ENCODE measurements at regions not wholly inside any gene's neighbourhood (a gene's known extent, or its start where the extent isn't known, plus 50 kb on each side); places are given as distances from the start of the nearest gene placed in this dataset.
A peak's percentile ranks its signal among the peaks of the same experiment; 100 is the strongest.

GRCh38 chr14:89032086-89032649, 207.7 kb downstream of the TTC8 start:
- WGBS (ENCODE audit: insufficient coverage, low lambda C conversion rate) = no CpG with 5 or more reads among the region's 8 CpGs
- DNase-seq = no peak
- H3K4me1 ChIP-seq (ENCODE audit: control insufficient read depth, insufficient read depth, low read length) = no peaks in the 10 kb centered on the region
- H3K4me3 ChIP-seq (ENCODE audit: low read length) = no peak overlapping the region
- H3K36me3 ChIP-seq (ENCODE audit: control insufficient read depth, insufficient read depth, low read length) = no peaks in the 10 kb centered on the region
- no peaks in the 10 kb centered on the region for H3K9me3 ChIP-seq (ENCODE audit: control insufficient read depth, low read depth, low read length)
- peaks cover 11% of the 10 kb centered on the region for H3K27me3 ChIP-seq (ENCODE audit: control insufficient read depth, insufficient read depth, low read length)
- H3K27ac ChIP-seq (ENCODE audit: low read length) = no peak overlapping the region

- no CpG with 5 or more reads among the region's 6 CpGs for WGBS (ENCODE audit: insufficient coverage, low lambda C conversion rate)
- DNase-seq = no peak
- Histone ChIP-seq H3K27ac (ENCODE audit: low read length) (no peak overlapping the region), H3K9me3 (ENCODE audit: control insufficient read depth, low read depth, low read length) (no peaks in the 10 kb centered on the region), H3K27me3 (ENCODE audit: control insufficient read depth, insufficient read depth, low read length) (peaks cover 2% of the 10 kb centered on the region), H3K36me3 (ENCODE audit: control insufficient read depth, insufficient read depth, low read length) (no peaks in the 10 kb centered on the region), H3K4me3 (ENCODE audit: low read length) (no peak overlapping the region), H3K4me1 (ENCODE audit: control insufficient read depth, insufficient read depth, low read length) (no peaks in the 10 kb centered on the region)
Measured at GRCh38 chr14:89033756-89034155, 209.3 kb downstream of the TTC8 start.

- Histone ChIP-seq H3K36me3 (ENCODE audit: control insufficient read depth, insufficient read depth, low read length) (no peaks in the 10 kb centered on the region), H3K27ac (ENCODE audit: low read length) (no peak overlapping the region), H3K9me3 (ENCODE audit: control insufficient read depth, low read depth, low read length) (no peaks in the 10 kb centered on the region), H3K27me3 (ENCODE audit: control insufficient read depth, insufficient read depth, low read length) (no peaks in the 10 kb centered on the region), H3K4me1 (ENCODE audit: control insufficient read depth, insufficient read depth, low read length) (peaks cover 8% of the 10 kb centered on the region), H3K4me3 (ENCODE audit: low read length) (no peak overlapping the region)
- DNase-seq = no peak
- no CpG with 5 or more reads among the region's 3 CpGs for WGBS (ENCODE audit: insufficient coverage, low lambda C conversion rate)
Measured at GRCh38 chr14:89036371-89036770, 211.9 kb downstream of the TTC8 start.

GRCh38 chr14:89037065-89037464, 212.6 kb downstream of the TTC8 start:
- H3K27me3 ChIP-seq (ENCODE audit: control insufficient read depth, insufficient read depth, low read length) = no peaks in the 10 kb centered on the region
- no peak for DNase-seq
- H3K36me3 ChIP-seq (ENCODE audit: control insufficient read depth, insufficient read depth, low read length) = no peaks in the 10 kb centered on the region
- no peak overlapping the region for H3K27ac ChIP-seq (ENCODE audit: low read length)
- peaks cover 14% of the 10 kb centered on the region for H3K4me1 ChIP-seq (ENCODE audit: control insufficient read depth, insufficient read depth, low read length)
- no peak overlapping the region for H3K4me3 ChIP-seq (ENCODE audit: low read length)
- no peaks in the 10 kb centered on the region for H3K9me3 ChIP-seq (ENCODE audit: control insufficient read depth, low read depth, low read length)
- 100% methylated on average over 2 of the region's 3 CpGs for WGBS (ENCODE audit: insufficient coverage, low lambda C conversion rate)

- Histone ChIP-seq H3K36me3 (ENCODE audit: control insufficient read depth, insufficient read depth, low read length) (no peaks in the 10 kb centered on the region), H3K4me3 (ENCODE audit: low read length) (no peak overlapping the region), H3K27ac (ENCODE audit: low read length) (peak overlapping the region; percentile 91), H3K27me3 (ENCODE audit: control insufficient read depth, insufficient read depth, low read length) (no peaks in the 10 kb centered on the region), H3K9me3 (ENCODE audit: control insufficient read depth, low read depth, low read length) (no peaks in the 10 kb centered on the region), H3K4me1 (ENCODE audit: control insufficient read depth, insufficient read depth, low read length) (peaks cover 15% of the 10 kb centered on the region)
- DNase-seq = no peak
- 100% methylated on average over 1 of the region's 6 CpGs for WGBS (ENCODE audit: insufficient coverage, low lambda C conversion rate)
Measured at GRCh38 chr14:89040080-89040459, 215.6 kb downstream of the TTC8 start.

- Histone ChIP-seq H3K36me3 (ENCODE audit: control insufficient read depth, insufficient read depth, low read length) (no peaks in the 10 kb centered on the region), H3K27ac (ENCODE audit: low read length) (peak overlapping the region; percentile 91), H3K4me3 (ENCODE audit: low read length) (peak overlapping the region; percentile 32), H3K27me3 (ENCODE audit: control insufficient read depth, insufficient read depth, low read length) (no peaks in the 10 kb centered on the region), H3K4me1 (ENCODE audit: control insufficient read depth, insufficient read depth, low read length) (peaks cover 15% of the 10 kb centered on the region), H3K9me3 (ENCODE audit: control insufficient read depth, low read depth, low read length) (no peaks in the 10 kb centered on the region)
- WGBS (ENCODE audit: insufficient coverage, low lambda C conversion rate) = no CpG with 5 or more reads among the region's 31 CpGs
- DNase-seq = peak; percentile 82 to 95
Measured at GRCh38 chr14:89040460-89041256, 216.2 kb downstream of the TTC8 start.

GRCh38 chr14:89041257-89041582, 216.8 kb downstream of the TTC8 start:
- Histone ChIP-seq H3K36me3 (ENCODE audit: control insufficient read depth, insufficient read depth, low read length) (no peaks in the 10 kb centered on the region), H3K4me1 (ENCODE audit: control insufficient read depth, insufficient read depth, low read length) (peaks cover 15% of the 10 kb centered on the region), H3K9me3 (ENCODE audit: control insufficient read depth, low read depth, low read length) (no peaks in the 10 kb centered on the region), H3K27me3 (ENCODE audit: control insufficient read depth, insufficient read depth, low read length) (no peaks in the 10 kb centered on the region), H3K4me3 (ENCODE audit: low read length) (peak overlapping the region; percentile 32), H3K27ac (ENCODE audit: low read length) (peak overlapping the region; percentile 91)
- peak; percentile 81 to 92 for DNase-seq
- 0% methylated on average over 1 of the region's 8 CpGs for WGBS (ENCODE audit: insufficient coverage, low lambda C conversion rate)

- peak in 1 of 2 donors; percentile 19 for DNase-seq
- no peaks in the 10 kb centered on the region for H3K9me3 ChIP-seq (ENCODE audit: control insufficient read depth, low read depth, low read length)
- no peaks in the 10 kb centered on the region for H3K36me3 ChIP-seq (ENCODE audit: control insufficient read depth, insufficient read depth, low read length)
- H3K4me1 ChIP-seq (ENCODE audit: control insufficient read depth, insufficient read depth, low read length) = peaks cover 15% of the 10 kb centered on the region
- H3K27ac ChIP-seq (ENCODE audit: low read length) = peak overlapping the region; percentile 91
- no peak overlapping the region for H3K4me3 ChIP-seq (ENCODE audit: low read length)
- no peaks in the 10 kb centered on the region for H3K27me3 ChIP-seq (ENCODE audit: control insufficient read depth, insufficient read depth, low read length)
- WGBS (ENCODE audit: insufficient coverage, low lambda C conversion rate) = no CpG with 5 or more reads among the region's 1 CpG
Measured at GRCh38 chr14:89042021-89042420, 217.6 kb downstream of the TTC8 start.

- DNase-seq = no peak
- 100% methylated on average over 1 of the region's 5 CpGs for WGBS (ENCODE audit: insufficient coverage, low lambda C conversion rate)
- H3K27me3 ChIP-seq (ENCODE audit: control insufficient read depth, insufficient read depth, low read length) = no peaks in the 10 kb centered on the region
- no peaks in the 10 kb centered on the region for H3K4me1 ChIP-seq (ENCODE audit: control insufficient read depth, insufficient read depth, low read length)
- H3K27ac ChIP-seq (ENCODE audit: low read length) = no peak overlapping the region
- no peaks in the 10 kb centered on the region for H3K36me3 ChIP-seq (ENCODE audit: control insufficient read depth, insufficient read depth, low read length)
- no peak overlapping the region for H3K4me3 ChIP-seq (ENCODE audit: low read length)
- no peaks in the 10 kb centered on the region for H3K9me3 ChIP-seq (ENCODE audit: control insufficient read depth, low read depth, low read length)
Measured at GRCh38 chr14:89053303-89053702, 228.9 kb downstream of the TTC8 start.

- Histone ChIP-seq H3K27ac (ENCODE audit: low read length) (no peak overlapping the region), H3K4me1 (ENCODE audit: control insufficient read depth, insufficient read depth, low read length) (no peaks in the 10 kb centered on the region), H3K4me3 (ENCODE audit: low read length) (no peak overlapping the region), H3K36me3 (ENCODE audit: control insufficient read depth, insufficient read depth, low read length) (no peaks in the 10 kb centered on the region), H3K9me3 (ENCODE audit: control insufficient read depth, low read depth, low read length) (no peaks in the 10 kb centered on the region), H3K27me3 (ENCODE audit: control insufficient read depth, insufficient read depth, low read length) (no peaks in the 10 kb centered on the region)
- WGBS (ENCODE audit: insufficient coverage, low lambda C conversion rate) = no CpG with 5 or more reads among the region's 4 CpGs
- no peak for DNase-seq
Measured at GRCh38 chr14:89056394-89056793, 231.9 kb downstream of the TTC8 start.

GRCh38 chr14:89058697-89059096, 234.2 kb downstream of the TTC8 start:
- Histone ChIP-seq H3K9me3 (ENCODE audit: control insufficient read depth, low read depth, low read length) (no peaks in the 10 kb centered on the region), H3K27me3 (ENCODE audit: control insufficient read depth, insufficient read depth, low read length) (no peaks in the 10 kb centered on the region), H3K4me1 (ENCODE audit: control insufficient read depth, insufficient read depth, low read length) (no peaks in the 10 kb centered on the region), H3K36me3 (ENCODE audit: control insufficient read depth, insufficient read depth, low read length) (no peaks in the 10 kb centered on the region), H3K4me3 (ENCODE audit: low read length) (no peak overlapping the region), H3K27ac (ENCODE audit: low read length) (no peak overlapping the region)
- no peak for DNase-seq
- WGBS (ENCODE audit: insufficient coverage, low lambda C conversion rate) = no CpG with 5 or more reads among the region's 3 CpGs
